OCI-LY3 (cell line): ENCODE measurements at regions not wholly inside any gene's neighbourhood (a gene's known extent, or its start where the extent isn't known, plus 50 kb on each side); places are given as distances from the start of the nearest gene placed in this dataset.

Experiments used
- CTCF ChIP-seq: fragments of 200-600, 300-600 bp; sonication (generic); IDR thresholded peaks from 2 replicates; pipeline ENCODE4 v1.5.1; 2014; ENCODE audit warnings: antibody characterized with exemption, low read length, low read depth
- EZH2phosphoT487 ChIP-seq: fragments of 200-600 bp; shearing (Covaris generic); IDR thresholded peaks from 2 replicates; pipeline ENCODE4 v1.6.1; 2018; ENCODE audit warnings: antibody characterized with exemption, mixed run types, low read depth

GRCh38 chrY:7310482-7311269 is 399.1 kb upstream of the AMELY start:
- no peak for TF ChIP-seq CTCF
- no peak for TF ChIP-seq EZH2phosphoT487
